Umbilical cord (tissue), 1 donor: ENCODE measurements at regions not wholly inside any gene's neighbourhood (a gene's known extent, or its start where the extent isn't known, plus 50 kb on each side); places are given as distances from the start of the nearest gene placed in this dataset.
A peak's percentile ranks its signal among the peaks of the same experiment; 100 is the strongest.
"Not testable (repeated sequence)": the region's sequence is repeated elsewhere in the genome, so short reads cannot be mapped to it uniquely, and the experiment has no call there.

Experiments used
- DNase-seq: peaks from one replicate; pipeline ENCODE4 v3.0.0-alpha.2; 2015; ENCODE audit warnings: low spot score

DNA sequence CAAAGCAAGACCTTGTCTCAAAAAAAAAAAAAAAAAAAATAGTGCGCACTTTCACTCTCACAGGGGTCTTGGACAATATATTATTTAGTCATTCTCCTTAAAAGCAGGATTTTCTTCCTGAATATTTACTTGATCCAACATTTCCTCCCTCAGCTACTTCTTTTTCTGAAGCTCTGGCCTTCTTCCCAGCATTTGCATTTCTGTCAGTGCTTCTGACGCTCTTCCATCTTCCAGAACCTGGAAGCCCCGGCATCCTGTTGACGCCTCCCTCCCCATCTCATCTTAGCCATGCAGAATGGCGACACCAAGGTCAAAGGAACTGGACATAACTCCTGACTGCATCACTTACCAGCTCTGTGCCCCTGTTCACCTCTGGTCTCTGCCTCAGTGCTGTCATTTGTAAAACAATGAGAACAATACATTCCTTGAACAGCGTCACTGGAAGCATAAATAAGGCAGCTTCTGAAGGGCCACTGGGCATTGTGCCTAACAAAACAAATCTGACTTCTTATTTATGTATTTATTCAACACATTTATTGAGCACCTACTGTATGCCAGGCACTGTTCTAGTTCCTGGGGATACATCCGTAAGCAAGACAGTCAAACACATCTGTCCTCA, 90.9 kb upstream of the MDM1 start:
- no peak for DNase-seq

DNA sequence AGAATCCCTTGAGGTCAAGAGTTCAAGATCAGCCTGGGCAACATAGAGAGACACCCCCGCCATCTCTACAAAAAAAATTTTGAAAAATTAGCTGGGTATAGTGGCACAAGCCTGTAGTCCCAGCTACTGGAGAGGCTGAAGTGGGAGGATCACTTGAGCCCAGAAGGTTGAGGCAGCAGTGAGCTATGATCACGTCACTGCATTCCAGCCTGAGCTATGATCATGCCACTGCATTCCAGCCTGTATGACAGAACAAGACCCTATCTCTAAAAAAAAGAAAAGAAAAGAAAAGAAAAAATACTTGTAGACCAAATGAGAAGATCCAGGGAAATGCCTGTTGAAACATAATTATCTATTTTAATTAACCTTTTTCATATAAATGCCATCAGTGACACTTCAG, 93.8 kb upstream of the MDM1 start:
- DNase-seq, result peak; percentile 73

DNA sequence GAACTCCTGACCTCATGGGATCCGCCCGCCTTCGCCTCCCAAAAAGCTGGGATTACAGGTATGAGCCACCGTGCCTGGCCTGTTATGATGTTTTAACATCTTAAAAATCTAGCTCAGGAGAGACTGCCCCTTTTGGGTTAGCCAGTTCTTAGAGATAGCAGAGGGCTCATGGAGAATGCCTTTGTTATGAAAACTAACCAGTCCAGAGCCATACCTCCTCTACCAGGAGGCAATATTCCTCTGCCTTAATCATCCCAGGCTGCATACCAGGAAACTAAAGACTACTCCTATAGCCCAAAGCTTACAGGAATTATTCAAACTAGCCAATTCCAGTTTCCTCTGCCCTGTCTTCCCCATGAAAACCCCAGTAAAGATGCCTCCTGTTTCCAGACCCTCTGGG, 96.0 kb upstream of the MDM1 start:
- DNase-seq, result no peak

DNA sequence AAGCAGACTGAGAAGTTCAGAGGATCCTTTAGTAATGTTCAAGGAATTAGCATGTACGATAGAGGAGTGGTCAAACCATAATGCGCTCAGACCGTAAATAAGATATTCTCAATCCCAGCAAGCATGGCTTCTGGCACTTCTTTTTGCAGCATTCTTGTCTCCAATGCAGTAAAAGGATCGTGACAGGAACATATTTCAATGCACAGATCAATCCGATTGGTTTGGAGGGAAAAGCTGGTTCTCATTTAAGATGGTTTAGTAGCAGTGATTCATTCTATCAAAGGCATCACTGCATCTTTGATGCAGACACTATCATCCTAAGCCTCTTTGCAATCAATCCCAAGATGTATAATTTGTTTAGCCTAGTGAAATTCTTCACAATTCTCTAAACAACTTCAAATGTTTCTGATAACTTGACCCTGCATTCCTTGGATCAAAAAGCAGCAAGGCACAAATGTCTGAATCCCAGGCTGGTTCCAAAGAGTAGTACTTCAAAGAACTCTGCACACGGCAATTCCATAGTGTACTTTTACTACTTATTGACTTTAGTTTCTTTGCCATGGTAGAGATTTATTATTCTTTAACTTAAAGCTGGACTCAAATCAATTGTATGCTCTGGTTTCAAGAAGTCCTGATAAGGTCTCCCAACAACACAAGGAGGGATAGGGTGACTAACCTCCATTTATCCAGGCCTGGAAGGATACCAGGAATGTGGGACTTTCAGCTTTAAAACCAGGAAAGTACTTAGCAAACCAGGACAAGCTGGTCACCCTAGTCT, 96.8 kb upstream of the MDM1 start:
- DNase-seq, result peak; percentile 97

DNA sequence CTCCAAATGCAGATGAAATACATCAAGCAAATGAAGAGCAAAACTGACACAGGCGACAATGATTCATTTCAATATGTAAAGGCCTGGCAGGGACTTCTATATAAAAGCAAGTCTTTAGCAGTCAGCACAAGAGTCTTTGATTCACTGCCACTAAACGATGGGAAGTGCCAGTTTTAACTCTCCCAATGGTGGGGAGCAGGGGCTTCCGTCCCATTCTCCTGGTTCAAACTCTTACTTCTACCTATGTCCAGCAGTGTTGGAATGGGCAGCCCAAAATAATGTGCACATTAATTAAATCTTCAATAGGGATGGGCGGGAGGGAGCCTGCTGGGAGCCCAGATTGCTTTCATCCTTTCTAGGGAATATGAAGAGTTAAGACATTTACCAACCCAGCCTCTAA, 97.5 kb upstream of the MDM1 start:
- no peak for DNase-seq

DNA sequence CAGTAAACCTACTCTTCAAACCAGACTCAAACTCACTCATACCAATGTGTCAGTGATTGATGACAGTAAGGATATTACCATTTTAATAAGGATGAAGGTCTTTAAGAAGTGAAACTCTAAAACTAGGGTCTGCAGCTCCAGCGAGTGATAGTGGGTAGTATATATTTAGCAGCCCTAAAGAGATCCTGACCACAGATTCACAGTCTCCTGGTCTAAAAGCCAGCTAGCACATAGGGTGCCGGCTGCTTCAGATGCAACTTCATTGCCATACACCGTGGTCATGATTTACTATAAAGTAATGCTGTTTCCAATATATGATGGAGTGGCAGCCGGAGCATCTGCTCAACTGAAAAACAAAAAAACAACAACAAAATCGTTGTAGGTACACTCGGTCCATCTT, 99.6 kb upstream of the MDM1 start:
- no peak for DNase-seq

DNA sequence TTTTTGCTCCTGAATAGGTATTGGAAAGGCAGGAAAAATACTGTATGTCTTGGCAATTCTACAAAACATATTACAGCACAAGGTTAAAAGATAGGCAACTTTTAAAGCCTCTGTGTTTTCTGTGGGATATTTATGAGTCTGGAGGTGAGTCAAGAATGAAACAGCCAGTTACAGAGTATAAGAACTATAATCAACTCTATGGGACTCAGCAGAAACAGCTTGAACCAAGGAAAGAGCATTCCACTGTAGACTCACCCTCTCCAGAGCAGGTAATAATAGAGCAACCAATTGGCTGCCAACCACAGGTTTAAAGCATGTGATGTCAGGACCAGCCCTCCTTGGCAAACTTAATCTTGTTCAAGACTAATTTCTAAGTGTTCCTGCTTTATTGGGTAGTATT, 100.5 kb upstream of the MDM1 start:
- no peak for DNase-seq

DNA sequence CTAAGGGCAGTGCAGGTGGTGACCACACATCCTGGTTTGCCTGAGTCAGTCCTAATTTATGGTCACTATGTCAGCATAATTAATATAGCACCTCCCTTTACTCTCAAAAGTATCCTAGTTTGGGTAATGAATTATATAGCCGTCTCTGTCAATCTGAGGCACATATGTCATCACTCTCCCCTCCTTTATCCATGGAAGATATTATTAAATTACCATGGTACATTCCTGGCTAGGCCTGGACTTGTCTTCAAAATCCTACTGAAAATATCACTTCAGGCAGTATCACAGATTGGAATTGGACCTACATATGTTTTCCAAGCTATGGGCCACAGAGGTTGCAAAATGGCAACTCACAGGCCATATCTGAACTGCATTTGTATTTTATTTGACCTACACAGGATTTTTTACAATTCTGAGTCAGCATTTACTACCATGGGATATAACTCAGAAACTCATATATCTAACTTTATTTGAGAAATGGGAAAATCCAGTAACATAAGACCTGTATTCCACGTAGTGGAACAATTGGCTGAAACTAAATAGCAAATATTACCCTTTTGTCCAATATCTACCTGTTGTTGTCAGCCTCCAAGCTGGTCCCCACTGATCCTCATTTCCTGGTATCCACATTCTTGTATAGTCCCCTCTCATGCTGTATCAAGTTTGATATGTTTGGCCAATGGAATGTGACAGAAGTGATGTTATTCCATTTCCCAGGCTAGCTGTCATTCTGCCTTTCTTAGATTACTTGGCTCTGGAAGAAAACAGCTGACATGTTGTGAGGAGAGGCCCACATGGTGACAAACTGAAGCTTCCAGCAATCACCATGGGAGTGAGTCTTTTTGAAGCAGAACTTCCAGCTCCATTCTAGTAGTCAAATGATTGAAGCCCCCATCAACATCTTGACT, 102.5 kb upstream of the MDM1 start:
- no peak for DNase-seq

DNA sequence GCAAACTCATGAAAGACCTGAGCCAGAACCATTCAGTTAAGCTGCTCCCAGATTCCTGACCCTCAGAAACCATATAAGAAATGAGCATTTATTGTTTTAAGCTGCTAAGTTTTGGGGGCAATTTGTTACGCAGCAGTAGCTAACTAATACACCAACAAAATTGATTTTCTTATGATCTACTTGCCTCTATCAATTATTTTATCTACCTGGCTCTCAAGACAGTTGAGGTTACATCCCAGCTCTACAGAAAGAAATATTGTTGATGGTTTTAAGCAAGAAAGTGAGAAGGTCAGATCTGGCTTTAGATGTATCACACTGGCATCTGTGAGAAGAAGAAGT, 103.1 kb upstream of the MDM1 start:
- no peak for DNase-seq

DNA sequence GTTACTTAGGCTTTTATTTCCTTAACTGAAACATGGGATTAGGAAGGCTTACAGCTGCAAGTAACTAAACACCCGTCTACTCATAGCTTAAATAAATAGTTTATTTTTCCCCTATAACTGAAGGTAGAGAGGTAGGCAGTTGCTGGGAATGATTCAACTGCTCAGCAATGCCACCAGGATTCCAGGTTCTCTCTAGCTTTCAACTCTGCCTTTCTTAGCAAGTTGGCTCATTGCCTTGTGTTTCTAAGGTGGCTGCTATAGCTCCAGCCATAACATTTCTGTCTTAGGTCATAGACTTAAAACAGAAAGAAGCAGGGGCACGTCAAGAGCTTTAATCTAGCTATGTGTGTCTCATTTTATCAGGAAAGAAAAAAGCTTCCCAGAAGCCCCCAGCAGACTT, 103.7 kb upstream of the MDM1 start:
- no peak for DNase-seq

DNA sequence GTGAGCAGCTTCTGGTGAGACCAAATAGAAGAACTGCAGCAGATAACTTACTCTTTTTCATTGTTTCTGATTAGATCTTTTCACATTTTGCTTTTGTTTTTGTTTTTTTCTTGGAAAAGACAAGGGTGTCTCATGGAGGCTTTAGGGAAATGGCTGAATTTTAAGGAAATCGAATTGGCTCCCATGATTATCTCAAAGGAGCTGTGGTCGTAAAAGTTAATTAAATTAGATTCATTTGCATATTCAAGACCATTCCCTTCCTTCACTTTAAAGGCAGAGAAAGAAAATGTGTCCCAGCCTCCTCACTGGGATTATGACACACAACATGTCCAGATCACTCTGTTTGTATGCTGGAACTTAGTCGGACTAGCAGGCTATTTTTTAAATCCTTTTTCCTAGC, 106.4 kb upstream of the MDM1 start:
- DNase-seq, result no peak

DNA sequence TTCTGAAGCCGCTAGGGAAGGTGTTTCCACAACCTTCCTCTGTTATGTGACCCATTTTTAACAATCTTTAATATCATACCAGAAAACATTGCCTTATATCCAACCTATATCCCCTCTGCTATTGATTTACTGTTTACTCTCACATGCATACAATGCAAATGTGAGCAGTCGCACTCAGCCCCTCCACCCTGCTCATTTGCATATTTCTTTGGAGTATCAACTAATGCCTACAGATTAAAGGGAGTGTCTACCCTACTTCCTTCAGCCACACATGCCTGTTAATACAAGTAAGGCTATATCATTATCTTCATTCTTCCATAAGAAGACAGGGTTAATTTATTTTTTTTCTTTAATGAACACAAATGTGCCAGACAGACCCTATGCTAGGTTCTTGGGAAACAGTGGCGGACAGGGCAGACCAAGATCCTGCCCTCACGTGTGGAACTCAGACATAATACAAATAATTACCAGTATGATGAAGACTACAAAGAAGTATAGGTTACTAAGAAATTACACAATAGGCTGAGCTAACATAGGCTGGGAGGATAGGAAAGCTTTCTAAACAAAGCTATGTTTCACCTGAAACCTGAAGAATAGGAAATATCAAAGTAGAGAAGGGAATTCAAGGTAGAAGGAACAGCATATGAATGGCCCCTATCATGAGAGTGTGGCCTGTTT, 107.3 kb upstream of the MDM1 start:
- DNase-seq, result no peak

DNA sequence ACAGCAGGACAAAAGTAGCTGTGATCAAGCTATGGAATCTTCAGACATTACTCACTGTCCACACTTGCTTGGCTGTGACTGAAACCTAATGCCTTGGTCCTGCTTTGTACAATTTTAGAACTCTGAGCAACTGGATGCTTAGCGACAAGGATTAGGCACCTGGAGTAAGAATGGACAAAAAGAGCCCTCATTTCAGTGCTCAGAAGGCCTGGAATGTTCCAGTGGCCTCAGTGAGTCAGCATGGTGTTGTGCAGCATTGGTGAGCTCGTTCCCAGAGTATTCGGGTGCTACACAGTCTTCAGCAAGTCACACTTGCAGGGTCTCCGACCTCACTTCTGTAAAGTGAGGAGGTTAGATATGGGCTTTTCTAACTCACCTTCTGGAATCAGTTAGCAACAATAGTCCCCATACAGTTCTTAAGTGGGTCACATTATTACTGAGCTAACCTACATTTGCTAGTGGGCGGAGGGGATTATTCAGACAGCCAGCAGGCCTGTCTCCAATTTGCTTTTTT, 108.0 kb upstream of the MDM1 start:
- DNase-seq, result no peak

DNA sequence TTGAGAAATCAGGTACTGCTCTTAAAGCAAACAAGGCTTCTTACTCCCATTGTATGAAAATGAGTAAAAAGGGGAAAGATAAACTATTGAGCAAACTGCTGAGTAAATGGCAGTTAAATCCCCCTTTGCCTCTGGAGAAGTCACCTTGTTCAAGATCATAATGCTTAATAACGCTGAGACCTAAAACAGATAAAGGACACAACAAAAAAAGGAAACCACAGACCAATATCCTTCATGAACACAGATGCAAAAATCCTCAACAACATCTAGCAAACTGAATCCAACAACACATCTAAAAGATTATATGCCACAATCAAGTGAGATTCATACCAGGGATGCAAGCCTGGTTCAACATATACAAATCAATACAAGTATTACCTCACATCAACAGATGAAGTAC, 109.0 kb upstream of the MDM1 start:
- DNase-seq, result no peak

DNA sequence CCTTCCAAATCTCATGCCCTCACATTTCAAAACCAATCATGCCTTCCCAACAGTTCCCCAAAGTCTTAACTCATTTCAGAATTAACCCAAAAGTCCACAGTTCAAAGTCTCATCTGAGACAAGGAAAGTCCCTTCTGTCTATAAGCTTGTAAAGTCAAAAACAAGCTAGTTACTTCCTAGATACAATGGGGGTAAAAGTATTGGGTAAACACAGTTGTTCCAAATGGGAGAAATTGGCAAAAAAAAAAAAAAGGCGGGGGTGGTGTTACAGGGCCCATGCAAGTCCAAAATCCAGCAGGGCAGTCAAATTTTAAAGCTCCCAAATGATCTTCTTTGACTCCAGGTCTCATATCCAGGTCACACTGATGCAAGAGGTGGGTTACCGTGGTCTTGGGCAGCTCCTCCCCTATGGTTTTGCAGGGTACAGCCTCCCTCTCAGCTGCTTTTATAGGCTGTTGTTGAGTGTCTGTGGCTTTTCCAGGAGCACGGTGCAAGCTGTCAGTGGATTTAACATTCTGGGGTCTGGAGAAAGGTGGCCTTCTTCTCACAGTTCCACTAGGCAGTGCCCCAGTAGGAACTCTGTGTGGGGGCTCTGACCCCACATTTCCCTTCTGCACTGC, 110.3 kb upstream of the MDM1 start:
- not testable (repeated sequence) for DNase-seq

DNA sequence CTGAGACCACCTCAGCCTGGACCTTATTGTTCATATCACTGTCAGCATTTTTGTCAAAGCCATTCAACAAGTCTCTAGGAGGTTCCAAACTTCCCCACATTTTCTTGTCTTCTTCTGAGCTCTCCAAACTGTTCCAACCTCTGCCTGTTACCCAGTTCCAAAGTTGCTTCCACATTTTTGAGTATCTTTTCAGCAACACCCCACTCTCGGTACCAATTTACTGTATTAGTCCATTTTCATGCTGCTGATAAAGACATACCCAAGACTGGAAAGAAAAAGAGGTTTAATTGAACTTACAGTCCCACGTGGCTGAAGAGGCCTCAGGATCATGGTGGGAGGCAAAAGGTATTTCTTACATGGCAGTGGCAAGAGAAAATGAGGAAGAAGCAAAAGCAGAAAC, 111.5 kb upstream of the MDM1 start:
- not testable (repeated sequence) for DNase-seq

DNA sequence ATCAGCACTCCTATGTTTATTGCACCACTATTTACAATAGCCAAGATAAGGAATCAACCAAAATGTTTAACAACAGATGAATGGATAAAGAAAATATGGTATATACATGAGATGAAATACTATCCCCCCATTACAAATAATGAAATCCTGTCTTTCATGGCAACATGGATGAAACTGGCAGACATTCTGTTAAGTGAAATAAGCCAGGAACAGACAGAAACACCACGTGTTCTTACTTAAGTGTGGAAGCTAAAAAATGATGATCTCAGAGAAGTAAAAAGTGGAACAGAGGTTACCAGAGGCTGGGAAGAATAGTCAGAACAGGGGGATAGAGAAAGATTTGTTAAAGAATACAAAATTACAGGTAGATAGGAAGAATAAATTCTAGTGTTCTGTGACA, 113.7 kb upstream of the MDM1 start:
- peak; percentile 80 for DNase-seq

DNA sequence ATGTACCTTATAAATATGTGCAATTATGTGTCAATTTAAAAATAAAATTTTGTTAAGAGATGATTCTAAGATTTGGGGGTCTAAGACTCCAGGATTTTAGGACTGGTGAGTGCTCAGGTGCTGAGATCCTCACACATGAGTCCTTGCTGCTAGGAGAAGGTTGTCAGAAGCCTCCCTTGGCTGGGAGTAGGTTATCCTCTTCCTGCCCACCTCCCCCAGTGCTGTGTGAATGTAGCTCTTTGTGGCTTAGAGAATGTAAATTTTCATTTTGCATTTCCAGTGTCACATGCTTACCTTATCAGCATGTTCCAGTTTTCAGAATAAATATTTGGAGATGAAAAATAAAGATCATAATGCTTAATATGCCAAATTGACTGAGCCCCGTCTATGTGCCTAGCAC, 114.2 kb upstream of the MDM1 start:
- no peak for DNase-seq

DNA sequence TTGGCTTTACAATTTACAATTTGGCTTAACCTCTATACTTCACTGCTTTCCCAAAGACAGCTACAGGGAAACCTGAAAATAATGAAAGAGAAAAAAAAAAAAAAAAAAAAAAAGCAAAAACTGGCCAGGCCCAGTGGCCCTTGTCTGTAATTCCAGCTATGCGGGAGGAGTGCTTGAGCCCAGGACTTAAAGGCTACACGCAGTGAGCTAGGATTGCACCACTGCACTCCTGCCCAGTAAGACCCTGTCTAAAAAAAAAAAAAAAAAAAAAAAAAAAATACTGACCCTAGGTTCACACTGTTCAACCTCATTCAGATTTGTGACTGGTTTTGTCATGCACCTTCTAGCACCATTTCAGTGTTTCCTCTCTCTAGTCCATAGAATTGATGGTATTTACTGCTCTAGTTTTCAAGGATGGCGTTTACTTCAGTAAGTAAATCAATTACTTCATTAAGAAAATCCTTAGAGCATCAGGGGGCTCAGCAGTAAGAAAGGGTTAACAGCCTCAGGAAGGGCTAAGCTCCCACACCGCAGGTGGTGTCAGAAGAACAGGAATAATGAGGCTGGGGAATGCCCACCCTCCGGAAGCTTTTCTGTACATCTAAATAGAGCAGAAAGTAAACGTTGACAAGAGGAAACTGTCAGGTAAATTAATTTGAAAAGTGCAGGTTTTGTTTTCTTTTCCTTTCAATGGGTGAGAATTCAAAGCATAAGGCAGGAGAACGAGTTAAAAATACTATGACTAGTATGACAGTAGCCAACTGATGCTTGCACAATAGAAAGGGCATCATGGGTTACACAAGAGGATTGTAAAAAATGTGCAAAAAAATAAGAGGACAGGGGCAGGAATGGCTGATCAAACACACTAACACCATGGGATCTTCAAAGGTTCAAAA, 115.0 kb upstream of the MDM1 start:
- peak; percentile 59 for DNase-seq

DNA sequence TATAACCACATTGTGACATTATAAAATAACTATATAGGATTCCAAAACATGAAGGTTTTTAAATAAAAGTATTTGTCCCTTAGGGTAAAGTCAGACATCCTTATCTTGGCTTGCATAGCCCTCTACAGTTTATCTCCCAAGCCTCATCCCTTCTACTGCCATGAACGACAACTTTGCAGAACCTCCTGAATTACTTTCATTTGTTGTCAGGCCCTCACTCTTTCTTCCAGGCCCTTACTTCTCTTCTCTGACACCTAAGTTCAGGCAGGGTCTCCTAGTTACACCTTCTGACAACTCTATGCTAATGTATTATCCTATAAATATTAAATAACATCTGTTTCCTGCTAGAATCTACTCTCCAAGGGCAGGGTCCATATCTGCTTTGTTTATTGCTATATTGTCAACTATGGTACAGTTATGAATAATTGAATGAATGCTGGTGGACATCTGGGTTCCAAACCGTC, 115.7 kb upstream of the MDM1 start:
- DNase-seq, result no peak
